Ishikawa (cell line): ENCODE measurements at regions not wholly inside any gene's neighbourhood (a gene's known extent, or its start where the extent isn't known, plus 50 kb on each side); places are given as distances from the start of the nearest gene placed in this dataset.

Experiments
- EP300 ChIP-seq: IDR thresholded peaks from 2 replicates; pipeline ENCODE4 v1.6.1; 2012; ENCODE audit warnings: borderline replicate concordance
- RAD21 ChIP-seq: IDR thresholded peaks from 2 replicates; pipeline ENCODE4 v1.6.1; 2012; ENCODE audit warnings: low read depth
- TAF1 ChIP-seq: IDR thresholded peaks from 2 replicates; pipeline ENCODE4 v1.6.1; 2012; ENCODE audit warnings: low read depth, mild to moderate bottlenecking
- TCF12 ChIP-seq: IDR thresholded peaks from 2 replicates; pipeline ENCODE4 v1.6.1; 2012; ENCODE audit warnings: low read depth
- TF ChIP-seq, protein P1 (sequence below): IDR thresholded peaks from 2 replicates; pipeline ENCODE4 v1.6.1; 2012
- TF ChIP-seq, protein P2 (sequence below): IDR thresholded peaks from 2 replicates; pipeline ENCODE4 v1.6.1; 2012; ENCODE audit warnings: low read depth, mild to moderate bottlenecking

DNA sequence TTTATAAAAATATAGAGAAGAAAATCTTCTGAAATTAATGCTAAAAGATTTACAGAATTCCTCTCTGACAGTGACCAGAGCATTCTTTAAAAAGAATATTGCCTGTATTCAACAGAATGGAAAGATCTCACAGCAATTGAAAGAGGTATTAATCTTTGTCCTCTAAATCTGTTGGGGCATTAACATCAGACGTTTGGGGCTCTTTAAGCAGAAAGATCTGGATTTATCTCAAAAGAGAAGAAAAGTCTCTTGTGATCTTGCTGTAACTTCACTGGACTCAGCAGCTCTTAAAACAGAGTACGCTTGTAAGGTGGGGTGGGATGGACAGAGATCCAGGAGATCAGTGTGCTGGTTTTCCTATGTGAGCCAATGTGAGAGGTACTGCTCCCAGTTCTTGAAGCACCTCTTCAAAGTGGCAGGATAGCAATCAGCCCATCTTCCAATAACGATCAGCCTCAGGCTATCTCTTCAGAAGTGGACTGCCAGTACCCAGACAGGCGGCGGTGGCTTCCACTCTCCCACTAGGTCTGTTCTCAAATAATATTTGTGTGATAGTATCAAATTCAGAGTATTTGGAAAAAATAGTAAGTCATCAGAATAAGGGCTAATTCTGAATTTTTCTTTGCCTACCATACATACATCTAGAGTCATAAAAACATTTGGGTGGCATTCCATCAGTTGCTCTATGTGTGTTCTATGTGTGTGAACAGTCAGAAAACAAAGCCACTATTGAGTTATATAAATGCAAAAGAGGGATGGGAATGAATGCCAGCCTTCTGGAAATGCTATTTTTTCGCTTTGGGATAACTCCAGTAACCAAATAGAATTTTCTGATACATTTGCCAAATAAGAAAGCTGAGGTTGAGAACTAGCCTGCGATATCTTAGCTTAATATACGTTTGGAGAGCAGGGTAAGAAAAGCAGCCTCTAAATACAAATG lies 237.4 kb upstream of the RGS6 start:
- TF ChIP-seq TAF1: no peak
- no peak for TF ChIP-seq RAD21
- TF ChIP-seq, protein P1, sequence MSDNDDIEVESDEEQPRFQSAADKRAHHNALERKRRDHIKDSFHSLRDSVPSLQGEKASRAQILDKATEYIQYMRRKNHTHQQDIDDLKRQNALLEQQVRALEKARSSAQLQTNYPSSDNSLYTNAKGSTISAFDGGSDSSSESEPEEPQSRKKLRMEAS: no peak
- no peak for TF ChIP-seq EP300
- TF ChIP-seq TCF12: no peak
- TF ChIP-seq, protein P2, sequence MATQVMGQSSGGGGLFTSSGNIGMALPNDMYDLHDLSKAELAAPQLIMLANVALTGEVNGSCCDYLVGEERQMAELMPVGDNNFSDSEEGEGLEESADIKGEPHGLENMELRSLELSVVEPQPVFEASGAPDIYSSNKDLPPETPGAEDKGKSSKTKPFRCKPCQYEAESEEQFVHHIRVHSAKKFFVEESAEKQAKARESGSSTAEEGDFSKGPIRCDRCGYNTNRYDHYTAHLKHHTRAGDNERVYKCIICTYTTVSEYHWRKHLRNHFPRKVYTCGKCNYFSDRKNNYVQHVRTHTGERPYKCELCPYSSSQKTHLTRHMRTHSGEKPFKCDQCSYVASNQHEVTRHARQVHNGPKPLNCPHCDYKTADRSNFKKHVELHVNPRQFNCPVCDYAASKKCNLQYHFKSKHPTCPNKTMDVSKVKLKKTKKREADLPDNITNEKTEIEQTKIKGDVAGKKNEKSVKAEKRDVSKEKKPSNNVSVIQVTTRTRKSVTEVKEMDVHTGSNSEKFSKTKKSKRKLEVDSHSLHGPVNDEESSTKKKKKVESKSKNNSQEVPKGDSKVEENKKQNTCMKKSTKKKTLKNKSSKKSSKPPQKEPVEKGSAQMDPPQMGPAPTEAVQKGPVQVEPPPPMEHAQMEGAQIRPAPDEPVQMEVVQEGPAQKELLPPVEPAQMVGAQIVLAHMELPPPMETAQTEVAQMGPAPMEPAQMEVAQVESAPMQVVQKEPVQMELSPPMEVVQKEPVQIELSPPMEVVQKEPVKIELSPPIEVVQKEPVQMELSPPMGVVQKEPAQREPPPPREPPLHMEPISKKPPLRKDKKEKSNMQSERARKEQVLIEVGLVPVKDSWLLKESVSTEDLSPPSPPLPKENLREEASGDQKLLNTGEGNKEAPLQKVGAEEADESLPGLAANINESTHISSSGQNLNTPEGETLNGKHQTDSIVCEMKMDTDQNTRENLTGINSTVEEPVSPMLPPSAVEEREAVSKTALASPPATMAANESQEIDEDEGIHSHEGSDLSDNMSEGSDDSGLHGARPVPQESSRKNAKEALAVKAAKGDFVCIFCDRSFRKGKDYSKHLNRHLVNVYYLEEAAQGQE: no peak
